GM19463 (cell line): ENCODE measurements at regions not wholly inside any gene's neighbourhood (a gene's known extent, or its start where the extent isn't known, plus 50 kb on each side); places are given as distances from the start of the nearest gene placed in this dataset.
"Not testable (repeated sequence)": the region's sequence is repeated elsewhere in the genome, so short reads cannot be mapped to it uniquely, and the experiment has no call there.

Source experiments
- ATAC-seq: cut with Tn5 transposase; IDR thresholded peaks from one replicate; pipeline ENCODE4 v1.9.1; 2021; ENCODE audit warnings: mild to moderate bottlenecking, moderate library complexity; ENCODE audit not compliant: unreplicated experiment

GRCh38 chr1:184821658-184822057 lies 67.0 kb upstream of the EDEM3 start:
- ATAC-seq = no peak

DNA sequence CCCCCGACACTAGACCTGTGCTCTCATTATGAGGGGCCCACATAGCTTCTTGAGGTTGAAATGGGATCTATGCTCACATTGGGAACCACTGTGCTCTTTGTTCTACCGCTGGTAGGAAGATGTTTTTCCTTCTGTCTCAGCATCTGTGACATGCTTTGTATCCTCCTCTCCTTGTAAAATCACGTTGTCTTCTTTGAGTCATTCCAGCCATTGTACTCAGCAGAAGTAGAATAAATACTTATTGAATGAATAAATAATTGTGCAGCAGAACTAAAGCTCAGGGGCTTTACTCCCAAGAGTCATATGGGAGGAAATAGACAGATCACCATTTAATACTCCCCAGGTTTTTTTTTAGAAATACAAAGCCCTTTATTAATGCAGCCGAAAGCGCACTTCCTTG lies 66.3 kb upstream of the EDEM3 start:
- no peak for ATAC-seq

GRCh38 chr1:184820218-184820750 lies 65.6 kb upstream of the EDEM3 start:
- no peak for ATAC-seq

- no peak for ATAC-seq
Observed at GRCh38 chr1:184818646-184819045, 64.0 kb upstream of the EDEM3 start.

GRCh38 chr1:184817003-184817402 lies 62.3 kb upstream of the EDEM3 start:
- ATAC-seq = not testable (repeated sequence)

GRCh38 chr1:184813528-184814089 lies 59.0 kb upstream of the EDEM3 start:
- no peak for ATAC-seq

GRCh38 chr1:184811439-184812111 lies 56.9 kb upstream of the EDEM3 start:
- ATAC-seq = no peak

DNA sequence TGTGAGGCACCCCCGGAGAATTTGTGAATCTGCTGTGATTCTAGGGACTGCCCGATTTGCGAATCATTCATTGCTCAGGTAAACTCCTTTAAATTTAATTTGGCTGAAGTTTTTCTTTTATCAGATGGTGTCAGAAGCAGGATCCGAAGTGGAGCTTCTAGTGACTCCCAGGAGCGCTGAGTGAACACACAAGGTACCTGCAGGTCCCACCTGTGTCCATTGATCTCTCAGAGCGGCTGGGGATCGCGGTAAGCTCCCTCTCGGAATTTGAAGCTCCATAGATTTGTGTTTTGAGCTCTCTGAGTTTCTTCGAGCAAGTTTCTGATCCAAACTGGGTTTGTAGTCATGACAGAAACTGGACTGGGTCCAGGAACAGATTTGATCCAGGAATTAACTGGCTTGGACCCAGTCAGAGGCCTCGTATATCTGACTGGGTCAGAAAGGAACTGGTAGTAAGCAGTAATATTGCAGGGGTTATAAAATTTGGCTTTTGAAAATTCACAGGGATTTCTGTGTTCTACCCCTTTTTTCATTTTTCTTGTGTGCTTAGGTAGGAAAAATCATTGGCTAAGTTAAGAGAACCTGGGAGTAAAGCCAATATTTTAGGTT lies 56.2 kb upstream of the EDEM3 start:
- ATAC-seq = no peak

GRCh38 chr1:184806296-184806721 lies 51.7 kb upstream of the EDEM3 start:
- ATAC-seq = no peak

- ATAC-seq = peak; percentile 88
Observed at GRCh38 chr1:184805667-184806295, 51.1 kb upstream of the EDEM3 start.
